ENCODE measurements at regions not wholly inside any gene's neighbourhood (a gene's known extent, or its start where the extent isn't known, plus 50 kb on each side); places are given as distances from the start of the nearest gene placed in this dataset.

GRCh38 chr11:70650075-70650909 lies 252.0 kb downstream of the CTTN start:
- Histone ChIP-seq H3K4me3 (ENCODE audit: control insufficient read depth in 1 of 7, extremely low read depth in 1 of 7, insufficient read depth in 4 of 7, low read depth in 2 of 7, low read length in 6 of 7) (no peak overlapping the region), H3K27ac (ENCODE audit: insufficient read depth in 1 of 2, low read depth in 1 of 2, low read length in 2 of 2, poor library complexity in 1 of 2, severe bottlenecking in 2 of 2) (no peak overlapping the region), H3K4me1 (ENCODE audit: control extremely low read depth in 1 of 4, control insufficient read depth in 4 of 4, insufficient read depth in 4 of 4, low read length in 3 of 4) (no peaks in the 10 kb centered on the region), H3K27me3 (replicated peaks in 2 of 5; ENCODE audit: control insufficient read depth in 4 of 5, insufficient read depth in 5 of 5, low read length in 4 of 5) (peaks cover 0 to 13% (median 0%) of the 10 kb centered on the region in 5 experiments), H3K9me3 (ENCODE audit: control extremely low read depth in 1 of 5, control insufficient read depth in 4 of 5, insufficient read depth in 2 of 5, low read depth in 1 of 5, low read length in 4 of 5) (no peaks in the 10 kb centered on the region), H3K36me3 (ENCODE audit: control insufficient read depth in 4 of 4, insufficient read depth in 4 of 4, low read length in 3 of 4) (no peaks in the 10 kb centered on the region)
- 56% methylated on average over 2 of the region's 4 CpGs for WGBS (ENCODE audit: insufficient coverage)
- POLR2A ChIA-PET = interaction anchor here (0.8 to 1.0 kb wide), 2 partner anchors 9 to 686 kb away, joined by 3 read pairs; no protein-coding TSS in a partner anchor
- peak; percentile 70 to 89 (median 88) for DNase-seq
- CTCF ChIA-PET = no interaction called here

GRCh38 chr11:70651031-70651430 lies 252.7 kb downstream of the CTTN start:
- Histone ChIP-seq H3K4me3 (ENCODE audit: control insufficient read depth in 1 of 7, extremely low read depth in 1 of 7, insufficient read depth in 4 of 7, low read depth in 2 of 7, low read length in 6 of 7) (no peak overlapping the region), H3K27ac (ENCODE audit: insufficient read depth in 1 of 2, low read depth in 1 of 2, low read length in 2 of 2, poor library complexity in 1 of 2, severe bottlenecking in 2 of 2) (no peak overlapping the region), H3K4me1 (ENCODE audit: control extremely low read depth in 1 of 4, control insufficient read depth in 4 of 4, insufficient read depth in 4 of 4, low read length in 3 of 4) (no peaks in the 10 kb centered on the region), H3K9me3 (ENCODE audit: control extremely low read depth in 1 of 5, control insufficient read depth in 4 of 5, insufficient read depth in 2 of 5, low read depth in 1 of 5, low read length in 4 of 5) (no peaks in the 10 kb centered on the region), H3K27me3 (replicated peaks in 2 of 5; ENCODE audit: control insufficient read depth in 4 of 5, insufficient read depth in 5 of 5, low read length in 4 of 5) (peaks cover 0 to 15% (median 0%) of the 10 kb centered on the region in 5 experiments), H3K36me3 (ENCODE audit: control insufficient read depth in 4 of 4, insufficient read depth in 4 of 4, low read length in 3 of 4) (no peaks in the 10 kb centered on the region)
- CTCF ChIA-PET = no interaction called here
- POLR2A ChIA-PET = interaction anchor here (0.8 to 1.0 kb wide), 2 partner anchors 10 to 685 kb away, joined by 3 read pairs; no protein-coding TSS in a partner anchor
- DNase-seq = no peak
- WGBS (ENCODE audit: insufficient coverage) = 93% methylated on average over 6 of the region's 7 CpGs

GRCh38 chr11:70654016-70654415 lies 255.7 kb downstream of the CTTN start:
- WGBS (ENCODE audit: insufficient coverage) = 95% methylated on average over 7 of the region's 8 CpGs
- H3K4me3 ChIP-seq (ENCODE audit: control insufficient read depth in 1 of 7, extremely low read depth in 1 of 7, insufficient read depth in 4 of 7, low read depth in 2 of 7, low read length in 6 of 7) = no peak overlapping the region
- H3K27me3 ChIP-seq (replicated peaks in 2 of 5; ENCODE audit: control insufficient read depth in 4 of 5, insufficient read depth in 5 of 5, low read length in 4 of 5) = peaks cover 0 to 19% (median 0%) of the 10 kb centered on the region in 5 experiments
- DNase-seq = no peak
- H3K36me3 ChIP-seq (ENCODE audit: control insufficient read depth in 4 of 4, insufficient read depth in 4 of 4, low read length in 3 of 4) = no peaks in the 10 kb centered on the region
- CTCF ChIA-PET = no interaction called here
- no peak overlapping the region for H3K27ac ChIP-seq (ENCODE audit: insufficient read depth in 1 of 2, low read depth in 1 of 2, low read length in 2 of 2, poor library complexity in 1 of 2, severe bottlenecking in 2 of 2)
- no peaks in the 10 kb centered on the region for H3K9me3 ChIP-seq (ENCODE audit: control extremely low read depth in 1 of 5, control insufficient read depth in 4 of 5, insufficient read depth in 2 of 5, low read depth in 1 of 5, low read length in 4 of 5)
- POLR2A ChIA-PET = no interaction called here
- no peaks in the 10 kb centered on the region for H3K4me1 ChIP-seq (ENCODE audit: control extremely low read depth in 1 of 4, control insufficient read depth in 4 of 4, insufficient read depth in 4 of 4, low read length in 3 of 4)

GRCh38 chr11:70655816-70656215 lies 257.5 kb downstream of the CTTN start:
- Histone ChIP-seq H3K4me3 (ENCODE audit: control insufficient read depth in 1 of 7, extremely low read depth in 1 of 7, insufficient read depth in 4 of 7, low read depth in 2 of 7, low read length in 6 of 7) (no peak overlapping the region), H3K27ac (ENCODE audit: insufficient read depth in 1 of 2, low read depth in 1 of 2, low read length in 2 of 2, poor library complexity in 1 of 2, severe bottlenecking in 2 of 2) (no peak overlapping the region), H3K4me1 (ENCODE audit: control extremely low read depth in 1 of 4, control insufficient read depth in 4 of 4, insufficient read depth in 4 of 4, low read length in 3 of 4) (no peaks in the 10 kb centered on the region), H3K27me3 (replicated peaks in 2 of 5; ENCODE audit: control insufficient read depth in 4 of 5, insufficient read depth in 5 of 5, low read length in 4 of 5) (peaks cover 0 to 37% (median 5%) of the 10 kb centered on the region in 5 experiments), H3K36me3 (ENCODE audit: control insufficient read depth in 4 of 4, insufficient read depth in 4 of 4, low read length in 3 of 4) (no peaks in the 10 kb centered on the region), H3K9me3 (ENCODE audit: control extremely low read depth in 1 of 5, control insufficient read depth in 4 of 5, insufficient read depth in 2 of 5, low read depth in 1 of 5, low read length in 4 of 5) (no peaks in the 10 kb centered on the region)
- ChIA-PET POLR2A (no interaction called here), CTCF (no interaction called here)
- no peak for DNase-seq
- 100% methylated on average over 5 of the region's 8 CpGs for WGBS (ENCODE audit: insufficient coverage)

GRCh38 chr11:70656252-70656651 lies 257.9 kb downstream of the CTTN start:
- POLR2A ChIA-PET = no interaction called here
- 77% methylated on average over 10 of the region's 10 CpGs for WGBS (ENCODE audit: insufficient coverage)

GRCh38 chr11:70660059-70660888 lies 261.9 kb downstream of the CTTN start:
- DNase-seq = no peak
- no peaks in the 10 kb centered on the region for H3K9me3 ChIP-seq (ENCODE audit: control extremely low read depth in 1 of 5, control insufficient read depth in 4 of 5, insufficient read depth in 2 of 5, low read depth in 1 of 5, low read length in 4 of 5)
- H3K27ac ChIP-seq (ENCODE audit: insufficient read depth in 1 of 2, low read depth in 1 of 2, low read length in 2 of 2, poor library complexity in 1 of 2, severe bottlenecking in 2 of 2) = no peak overlapping the region
- H3K27me3 ChIP-seq (replicated peaks in 2 of 5; ENCODE audit: control insufficient read depth in 4 of 5, insufficient read depth in 5 of 5, low read length in 4 of 5) = peaks cover 0 to 80% (median 9%) of the 10 kb centered on the region in 5 experiments
- no peak overlapping the region for H3K4me3 ChIP-seq (ENCODE audit: control insufficient read depth in 1 of 7, extremely low read depth in 1 of 7, insufficient read depth in 4 of 7, low read depth in 2 of 7, low read length in 6 of 7)
- H3K36me3 ChIP-seq (ENCODE audit: control insufficient read depth in 4 of 4, insufficient read depth in 4 of 4, low read length in 3 of 4) = no peaks in the 10 kb centered on the region
- 88% methylated on average over 11 of the region's 14 CpGs for WGBS (ENCODE audit: insufficient coverage)
- H3K4me1 ChIP-seq (ENCODE audit: control extremely low read depth in 1 of 4, control insufficient read depth in 4 of 4, insufficient read depth in 4 of 4, low read length in 3 of 4) = peaks cover 0 to 11% (median 5%) of the 10 kb centered on the region in 4 experiments
- POLR2A ChIA-PET = interaction anchor here (0.5 kb wide), 1 partner anchor 42 kb away, joined by 3 read pairs; no protein-coding TSS in a partner anchor
- CTCF ChIA-PET = no interaction called here

More at GRCh38 chr11:70656252-70656651, 257.9 kb downstream of the CTTN start:
- DNase-seq = no peak
- H3K27ac ChIP-seq (ENCODE audit: insufficient read depth in 1 of 2, low read depth in 1 of 2, low read length in 2 of 2, poor library complexity in 1 of 2, severe bottlenecking in 2 of 2) = no peak overlapping the region
- no peak overlapping the region for H3K4me3 ChIP-seq (ENCODE audit: control insufficient read depth in 1 of 7, extremely low read depth in 1 of 7, insufficient read depth in 4 of 7, low read depth in 2 of 7, low read length in 6 of 7)
- no peaks in the 10 kb centered on the region for H3K4me1 ChIP-seq (ENCODE audit: control extremely low read depth in 1 of 4, control insufficient read depth in 4 of 4, insufficient read depth in 4 of 4, low read length in 3 of 4)
- no peaks in the 10 kb centered on the region for H3K9me3 ChIP-seq (ENCODE audit: control extremely low read depth in 1 of 5, control insufficient read depth in 4 of 5, insufficient read depth in 2 of 5, low read depth in 1 of 5, low read length in 4 of 5)
- H3K27me3 ChIP-seq (replicated peaks in 2 of 5; ENCODE audit: control insufficient read depth in 4 of 5, insufficient read depth in 5 of 5, low read length in 4 of 5) = peaks cover 0 to 41% (median 6%) of the 10 kb centered on the region in 5 experiments
- CTCF ChIA-PET = no interaction called here
- H3K36me3 ChIP-seq (ENCODE audit: control insufficient read depth in 4 of 4, insufficient read depth in 4 of 4, low read length in 3 of 4) = no peaks in the 10 kb centered on the region

GRCh38 chr11:70660889-70661197 lies 262.5 kb downstream of the CTTN start:
- Histone ChIP-seq H3K9me3 (ENCODE audit: control extremely low read depth in 1 of 5, control insufficient read depth in 4 of 5, insufficient read depth in 2 of 5, low read depth in 1 of 5, low read length in 4 of 5) (no peaks in the 10 kb centered on the region), H3K4me1 (ENCODE audit: control extremely low read depth in 1 of 4, control insufficient read depth in 4 of 4, insufficient read depth in 4 of 4, low read length in 3 of 4) (peaks cover 0 to 13% (median 5%) of the 10 kb centered on the region in 4 experiments), H3K4me3 (ENCODE audit: control insufficient read depth in 1 of 7, extremely low read depth in 1 of 7, insufficient read depth in 4 of 7, low read depth in 2 of 7, low read length in 6 of 7) (no peak overlapping the region), H3K27me3 (replicated peaks in 2 of 5; ENCODE audit: control insufficient read depth in 4 of 5, insufficient read depth in 5 of 5, low read length in 4 of 5) (peaks cover 0 to 78% (median 9%) of the 10 kb centered on the region in 5 experiments), H3K36me3 (ENCODE audit: control insufficient read depth in 4 of 4, insufficient read depth in 4 of 4, low read length in 3 of 4) (no peaks in the 10 kb centered on the region), H3K27ac (ENCODE audit: insufficient read depth in 1 of 2, low read depth in 1 of 2, low read length in 2 of 2, poor library complexity in 1 of 2, severe bottlenecking in 2 of 2) (no peak overlapping the region)
- DNase-seq = no peak
- ChIA-PET CTCF (no interaction called here), POLR2A (interaction anchor here (0.5 kb wide), 1 partner anchor 42 kb away, joined by 3 read pairs; no protein-coding TSS in a partner anchor)
- WGBS (ENCODE audit: insufficient coverage) = 98% methylated on average over 10 of the region's 11 CpGs
